SK-N-SH (cell line): ENCODE measurements at regions not wholly inside any gene's neighbourhood (a gene's known extent, or its start where the extent isn't known, plus 50 kb on each side); places are given as distances from the start of the nearest gene placed in this dataset.
"Not testable (repeated sequence)": the region's sequence is repeated elsewhere in the genome, so short reads cannot be mapped to it uniquely, and the experiment has no call there.

Experiments used
- CTCF ChIA-PET: fragments of 300-600, 350-600 bp; formaldehyde crosslinking; extraction: SDS; loops from one replicate; lab custom pipeline; 2021; lab: Yijun Ruan, JAX
- POLR2A ChIA-PET: fragments of 350-600 bp; sonication (Branson Sonifier 250); formaldehyde crosslinking; extraction: SDS; loops from one replicate; lab custom pipeline; 2020; ENCODE audit warnings: antibody characterized with exemption, inconsistent platforms; lab: Yijun Ruan, JAX
- DNase-seq: peaks from one replicate; pipeline ENCODE4 v3.0.0; 2012
- H2AFZ ChIP-seq: fragments of 200-600 bp; sonication (generic); 2 replicates; pipeline ENCODE4 v1.8.1; 2016; ENCODE audit warnings: antibody characterized with exemption, mild to moderate bottlenecking, low read depth
- H3F3A ChIP-seq: fragments of 200-600 bp; sonication (generic); replicated peaks from 2 replicates; pipeline ENCODE3; 2016; ENCODE audit warnings: antibody characterized with exemption, mild to moderate bottlenecking; ENCODE audit not compliant: insufficient read depth
- H3K27ac ChIP-seq, 2 experiments: fragments of 200-500 bp in 1 of 2; fragments of 200-600 bp in 1 of 2; sonication (Bioruptor generic) in 1 of 2; sonication (generic), shearing (Covaris generic) in 1 of 2; 2 replicates each; pipeline versions ENCODE4 v1.5.1 to v1.6.1; 2014 to 2016; ENCODE audit warnings: low read depth in 2 of 2, inconsistent platforms in 1 of 2, low read length in 1 of 2, mild to moderate bottlenecking in 1 of 2, mixed read lengths in 1 of 2
- H3K27me3 ChIP-seq: fragments of 200-600 bp; sonication (generic), shearing (Covaris generic); 2 replicates; pipeline ENCODE4 v1.6.1; 2016; ENCODE audit warnings: mixed run types; ENCODE audit not compliant: insufficient read depth
- H3K36me3 ChIP-seq, 2 experiments: fragments of 200-500 bp in 1 of 2; fragments of 200-600 bp in 1 of 2; sonication (Bioruptor generic) in 1 of 2; sonication (generic) in 1 of 2; replicated peaks in 1 of 2; 2 replicates each; pipeline versions ENCODE3 to v1.5.1; 2014 to 2016; ENCODE audit warnings: low read length in 1 of 2, mild to moderate bottlenecking in 1 of 2; ENCODE audit not compliant: insufficient read depth in 2 of 2, control insufficient read depth in 1 of 2
- H3K4me1 ChIP-seq, 2 experiments: fragments of 200-500 bp in 1 of 2; fragments of 200-600 bp in 1 of 2; sonication (Bioruptor generic) in 1 of 2; sonication (generic), shearing (Covaris generic) in 1 of 2; 2 replicates each; pipeline versions ENCODE4 v1.5.1 to v1.6.1; 2014 to 2016; ENCODE audit warnings: low read depth in 1 of 2, low read length in 1 of 2, mixed run types in 1 of 2; ENCODE audit not compliant: insufficient read depth in 2 of 2, control insufficient read depth in 1 of 2
- H3K4me2 ChIP-seq: fragments of 200-600 bp; sonication (generic), shearing (Covaris generic); 2 replicates; pipeline ENCODE4 v1.6.1; 2017; ENCODE audit warnings: mixed run types
- H3K4me3 ChIP-seq, 2 experiments: fragments of 200-500 bp in 1 of 2; fragments of 200-600 bp in 1 of 2; sonication (Bioruptor generic) in 1 of 2; sonication (generic), shearing (Covaris generic) in 1 of 2; 2 replicates each; pipeline versions ENCODE4 v1.5.1 to v1.8.1; 2014 to 2016; ENCODE audit warnings: low read depth in 2 of 2, inconsistent platforms in 1 of 2, low read length in 1 of 2, mild to moderate bottlenecking in 1 of 2, mixed read lengths in 1 of 2, moderate library complexity in 1 of 2
- H3K79me2 ChIP-seq: fragments of 200-600 bp; sonication (generic); 2 replicates; pipeline ENCODE4 v1.8.1; 2017; ENCODE audit warnings: mild to moderate bottlenecking; ENCODE audit not compliant: insufficient read depth
- H3K9ac ChIP-seq: fragments of 200-600 bp; sonication (generic); 2 replicates; pipeline ENCODE4 v1.6.1; 2017; ENCODE audit warnings: mixed run types
- H3K9me2 ChIP-seq: fragments of 200-600 bp; sonication (generic); 2 replicates; pipeline ENCODE4 v1.6.1; 2017; ENCODE audit warnings: mixed run types
- H3K9me3 ChIP-seq: fragments of 200-600 bp; sonication (generic); 2 replicates; pipeline ENCODE4 v1.6.1; 2017; ENCODE audit warnings: mixed run types, mild to moderate bottlenecking, moderate library complexity
- H4K20me1 ChIP-seq: fragments of 200-600 bp; sonication (generic); 2 replicates; pipeline ENCODE4 v1.6.1; 2017; ENCODE audit warnings: mild to moderate bottlenecking, mixed run types; ENCODE audit not compliant: insufficient read depth
- CTCF ChIP-seq: fragments of 200-600 bp; sonication (generic); IDR thresholded peaks from 2 replicates; pipeline ENCODE4 v1.6.1; 2017; ENCODE audit warnings: antibody characterized with exemption, mild to moderate bottlenecking, moderate library complexity
- EP300 ChIP-seq, 2 experiments: IDR thresholded peaks; 2 replicates each; pipeline versions ENCODE4 v1.4.0 to v1.6.1; 2012; ENCODE audit warnings: borderline replicate concordance in 1 of 2, low read depth in 1 of 2, low read length in 1 of 2
- EZH2phosphoT487 ChIP-seq: fragments of 200-600 bp; sonication (generic); IDR thresholded peaks from 2 replicates; pipeline ENCODE4 v1.6.1; 2017; ENCODE audit warnings: low read depth, mixed run types, mild to moderate bottlenecking, antibody characterized with exemption, moderate library complexity, borderline replicate concordance
- FOXJ3 ChIP-seq: sonication (generic); formaldehyde crosslinking; IDR thresholded peaks from 2 replicates; pipeline ENCODE4 v1.5.1; 2020; ENCODE audit warnings: mild to moderate bottlenecking, missing genetic modification reagents
- FOXM1 ChIP-seq: IDR thresholded peaks from 2 replicates; pipeline ENCODE4 v1.4.0; 2012; ENCODE audit warnings: low read depth, mild to moderate bottlenecking
- GATA2 ChIP-seq: sonication (generic); formaldehyde crosslinking; IDR thresholded peaks from 2 replicates; pipeline ENCODE4 v1.5.0; 2020; ENCODE audit warnings: mild to moderate bottlenecking, missing genetic modification reagents
- MAX ChIP-seq: IDR thresholded peaks from 2 replicates; pipeline ENCODE4 v1.4.0; 2012; ENCODE audit warnings: low read depth
- MEF2A ChIP-seq: IDR thresholded peaks from 2 replicates; pipeline ENCODE4 v1.4.0; 2012; ENCODE audit warnings: low read depth, borderline replicate concordance
- RCOR1 ChIP-seq: fragments of 150-350 bp; IDR thresholded peaks from 2 replicates; pipeline ENCODE4 v1.6.1; 2017; ENCODE audit warnings: antibody characterized with exemption, low read length
- RXRA ChIP-seq: IDR thresholded peaks from 2 replicates; pipeline ENCODE4 v1.4.0; 2012; ENCODE audit warnings: low read depth, mild to moderate bottlenecking, borderline replicate concordance
- SIN3A ChIP-seq: IDR thresholded peaks from 2 replicates; pipeline ENCODE4 v1.6.1; 2012; ENCODE audit warnings: low read depth, mild to moderate bottlenecking, low read length, moderate library complexity, borderline replicate concordance
- SMC3 ChIP-seq: IDR thresholded peaks from 2 replicates; pipeline ENCODE4 v1.6.1; 2012; ENCODE audit warnings: low read depth, low read length, improper control_type of control experiment
- TCF12 ChIP-seq: IDR thresholded peaks from 2 replicates; pipeline ENCODE4 v1.4.0; 2012
- WGBS: methylation state at CpG from one replicate; pipeline ENCODE4 v1.1.6; 2017; ENCODE audit warnings: low lambda C conversion rate; 5-methylcytosine and 5-hydroxymethylcytosine counted together

GRCh38 chr10:30708234-30708633, 78.7 kb upstream of the LYZL2 start:
- TF ChIP-seq GATA2 (CRISPR knock-in tag): no peak
- TF ChIP-seq CTCF: no peak
- no peak for TF ChIP-seq RCOR1
- no peak for TF ChIP-seq FOXJ3 (CRISPR knock-in tag)
- TF ChIP-seq FOXM1: no peak
- TF ChIP-seq SMC3: no peak
- TF ChIP-seq TCF12: no peak
- TF ChIP-seq MEF2A: no peak
- no peak for TF ChIP-seq SIN3A
- TF ChIP-seq EP300 (IDR thresholded peaks at IDR 0.05; ENCODE audit: borderline replicate concordance in 1 of 2, low read depth in 1 of 2, low read length in 1 of 2): no peak
- no peak for TF ChIP-seq EZH2phosphoT487
- TF ChIP-seq RXRA: no peak
- no peak for TF ChIP-seq MAX
- Histone ChIP-seq H3K9ac (no peak overlapping the region), H2AFZ (no peak overlapping the region), H3K36me3 (no peaks in the 10 kb centered on the region), H3K27ac (no peak overlapping the region), H3K9me2 (no peaks in the 10 kb centered on the region), H3F3A (no peaks in the 10 kb centered on the region), H3K9me3 (no peaks in the 10 kb centered on the region; the same call in 1 of the 2 replicates), H3K4me3 (no peak overlapping the region), H3K4me1 (peaks cover 0 to 9% of the 10 kb centered on the region in 2 experiments; a peak in 1 of 4 replicates), H3K79me2 (no peaks in the 10 kb centered on the region), H4K20me1 (no peaks in the 10 kb centered on the region), H3K27me3 (no peaks in the 10 kb centered on the region), H3K4me2 (no peak overlapping the region)
- no peak for DNase-seq
- WGBS: 83% methylated on average over 3 of the region's 3 CpGs
- CTCF ChIA-PET: interaction anchor here (0.7 to 2.8 kb wide), 4 partner anchors 11 to 75 kb away, joined by 3 to 9 read pairs (median 4); no protein-coding TSS in a partner anchor
- POLR2A ChIA-PET: no interaction called here

- H3K9me3 ChIP-seq, H3K27ac ChIP-seq, H3K4me2 ChIP-seq, H3K27me3 ChIP-seq, DNase-seq, H3K9ac ChIP-seq, H3K4me3 ChIP-seq, POLR2A ChIA-PET, H3F3A ChIP-seq, H3K9me2 ChIP-seq, H2AFZ ChIP-seq, H3K79me2 ChIP-seq, H4K20me1 ChIP-seq, H3K36me3 ChIP-seq: not testable (repeated sequence)
- peaks cover 6 to 16% of the 10 kb centered on the region in 2 experiments; a peak in 3 of 4 replicates for H3K4me1 ChIP-seq
- CTCF ChIA-PET: interaction anchor here (1.9 kb wide), 1 partner anchor 18 kb away, joined by 4 read pairs; no protein-coding TSS in a partner anchor
- 87% methylated on average over 1 of the region's 1 CpG for WGBS
These were observed 76.6 kb upstream of the LYZL2 start for GRCh38 chr10:30706189-30706588.
